ENCODE measurements at regions not wholly inside any gene's neighbourhood (a gene's known extent, or its start where the extent isn't known, plus 50 kb on each side); places are given as distances from the start of the nearest gene placed in this dataset.
A peak's percentile ranks its signal among the peaks of the same experiment; 100 is the strongest.

DNA sequence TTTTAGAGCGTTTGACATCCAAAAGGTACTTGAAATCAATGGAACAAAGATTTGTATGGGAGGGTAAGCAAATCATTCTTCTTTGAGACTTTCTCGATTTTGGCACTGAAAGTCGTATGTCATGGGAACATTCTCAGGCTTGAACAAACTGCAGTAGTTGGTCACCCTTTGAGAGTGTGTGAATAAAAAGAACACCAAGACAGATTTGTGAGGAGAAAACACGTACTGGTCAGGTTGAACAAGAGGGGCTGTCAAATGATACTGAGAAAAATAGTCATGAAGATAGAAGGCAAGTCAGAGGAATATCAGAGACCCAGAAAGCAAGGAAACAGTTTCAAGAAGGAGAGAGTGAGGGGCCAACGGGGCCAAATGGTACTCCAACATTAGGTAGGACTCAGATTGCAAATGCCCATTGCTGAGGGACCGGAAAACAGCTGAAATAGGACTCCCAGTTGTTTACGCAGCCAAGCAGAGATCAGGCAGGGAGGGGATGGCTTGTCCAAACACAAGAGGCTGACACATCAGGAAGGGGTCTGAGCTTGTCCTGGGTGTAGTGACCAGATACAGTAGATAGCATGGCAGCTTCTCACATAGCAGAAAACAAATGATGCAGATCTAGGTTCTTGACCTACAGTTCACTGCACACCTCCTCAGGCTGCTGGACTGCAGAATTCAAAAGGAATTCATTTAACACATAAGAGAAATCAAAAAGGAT lies 74.5 kb upstream of the MYOCD start:
- DNase-seq = no peak

DNA sequence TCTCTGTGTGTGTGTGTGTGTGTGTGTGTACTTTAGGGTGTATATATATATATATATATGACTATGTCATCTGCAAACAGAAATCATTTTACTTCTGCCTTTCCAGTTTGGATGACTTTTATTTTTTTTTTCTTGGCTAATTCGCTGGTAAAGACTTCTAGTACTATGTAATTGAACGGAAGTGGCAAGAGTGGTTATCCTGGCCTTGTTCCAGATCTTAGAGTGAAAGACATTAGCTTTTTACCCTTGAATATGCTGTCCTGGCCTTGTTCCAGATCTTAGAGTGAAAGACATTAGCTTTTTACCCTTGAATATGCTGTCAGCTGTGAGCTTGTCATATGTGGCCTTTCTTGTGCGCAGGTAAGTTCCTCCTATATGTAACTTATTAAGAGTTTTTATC lies 72.7 kb upstream of the MYOCD start:
- no peak for DNase-seq

DNA sequence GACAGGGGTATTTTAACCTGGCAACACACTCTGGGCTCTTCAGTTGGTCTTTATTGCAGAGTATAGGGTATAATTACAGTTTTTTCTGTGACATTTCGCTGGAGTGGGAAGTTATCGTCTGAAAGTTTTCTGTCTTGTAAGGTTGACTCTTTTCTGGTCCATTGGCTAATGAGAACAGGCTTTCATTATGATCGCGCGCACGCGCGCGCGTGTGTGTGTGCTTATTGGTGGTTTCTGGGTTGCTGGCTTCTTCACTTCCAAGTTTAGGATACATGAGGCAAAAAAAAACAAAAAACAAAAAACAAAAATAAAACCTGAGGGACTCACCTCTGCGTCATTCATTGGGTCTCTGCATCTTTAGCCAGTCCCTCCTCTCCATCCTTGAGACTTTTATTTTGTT lies 68.7 kb upstream of the MYOCD start:
- no peak for DNase-seq

DNA sequence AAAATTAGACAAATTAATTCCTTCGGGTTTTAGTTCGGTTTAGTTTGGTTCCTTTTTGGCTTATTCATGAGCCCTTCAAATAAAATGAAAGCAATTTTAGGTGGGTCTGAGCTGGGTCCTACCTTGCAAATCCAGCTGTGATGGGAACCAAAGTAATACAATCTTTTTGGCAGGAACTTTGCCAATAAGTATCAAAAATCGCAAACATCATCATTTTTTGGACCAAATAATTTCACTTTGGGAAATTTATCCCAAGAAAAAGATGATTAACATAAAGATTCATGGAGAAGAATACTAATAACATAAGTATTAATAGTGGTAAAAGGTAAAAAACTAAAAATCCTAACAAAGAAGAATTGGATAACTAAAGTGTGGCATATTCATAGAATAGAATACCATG lies 67.8 kb upstream of the MYOCD start:
- DNase-seq = no peak

DNA sequence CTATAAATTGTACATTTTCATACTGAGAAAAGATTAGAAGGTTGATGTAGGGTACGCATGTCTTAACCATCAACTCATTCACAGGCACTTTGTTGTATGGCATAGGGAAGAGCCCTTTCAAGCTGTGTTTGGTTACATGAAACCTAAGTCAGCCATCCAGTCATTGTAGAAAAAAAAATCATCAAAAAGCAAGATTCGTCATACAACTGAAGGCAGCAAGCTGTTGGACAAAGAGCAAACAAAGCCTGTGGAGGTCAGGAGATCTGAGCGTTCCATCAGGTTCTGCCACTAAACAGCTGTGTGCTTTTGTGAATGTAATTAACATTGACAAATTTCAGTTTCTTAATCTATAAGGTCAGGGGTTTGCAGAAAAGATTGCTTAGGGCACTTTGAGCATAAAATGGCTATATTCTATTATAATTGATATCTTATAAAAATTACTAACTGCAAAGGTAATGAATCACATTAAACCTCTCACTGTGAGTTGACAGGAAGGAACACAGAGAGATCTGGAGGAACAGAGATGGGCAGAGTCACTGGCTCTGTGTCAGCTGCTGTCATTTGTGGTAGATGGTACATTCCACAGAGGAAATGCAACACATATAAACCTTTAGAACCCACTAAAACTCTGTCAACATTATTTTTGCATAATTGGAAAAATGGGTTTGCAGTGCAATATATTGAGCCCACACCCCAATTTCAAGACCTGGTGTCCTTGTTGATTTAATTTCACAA lies 66.3 kb upstream of the MYOCD start:
- DNase-seq = no peak

DNA sequence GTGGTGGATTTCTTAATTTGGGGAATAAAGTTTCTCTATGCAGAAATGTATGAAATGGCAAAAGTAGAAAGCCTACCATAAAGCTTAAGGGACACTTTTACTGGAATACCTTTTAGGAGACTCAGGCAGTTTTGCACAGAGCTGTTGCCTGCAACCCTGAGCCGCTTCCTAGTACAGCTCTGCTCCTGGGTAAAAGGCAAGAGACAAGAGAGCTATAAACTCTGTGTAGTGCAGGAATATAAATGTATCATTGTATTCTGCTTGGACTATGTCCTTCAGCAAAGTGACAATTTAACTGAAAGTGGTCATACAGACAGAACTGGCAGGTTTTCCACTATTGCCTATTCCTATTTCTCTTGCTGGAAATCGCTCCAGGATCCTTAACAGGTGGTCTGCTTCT lies 65.3 kb upstream of the MYOCD start:
- DNase-seq = no peak

DNA sequence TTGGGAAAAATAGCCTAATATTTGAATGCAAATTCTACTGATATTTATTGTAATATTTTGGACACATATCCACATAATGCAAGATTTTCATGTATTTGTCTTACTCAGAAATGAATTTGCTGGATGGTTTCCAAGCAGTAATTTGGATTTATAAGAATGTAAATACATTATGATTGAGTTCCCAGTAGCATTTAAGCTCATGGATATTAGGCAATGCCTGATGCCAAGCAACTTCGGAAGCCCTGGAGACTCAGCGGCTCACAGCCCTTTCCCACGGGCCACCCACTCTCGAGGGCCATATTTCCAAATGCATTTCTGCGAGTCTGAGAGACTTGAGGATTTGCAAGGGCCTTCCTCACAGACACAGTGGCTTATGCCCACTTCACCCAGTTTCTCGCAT lies 62.1 kb upstream of the MYOCD start:
- DNase-seq = no peak

DNA sequence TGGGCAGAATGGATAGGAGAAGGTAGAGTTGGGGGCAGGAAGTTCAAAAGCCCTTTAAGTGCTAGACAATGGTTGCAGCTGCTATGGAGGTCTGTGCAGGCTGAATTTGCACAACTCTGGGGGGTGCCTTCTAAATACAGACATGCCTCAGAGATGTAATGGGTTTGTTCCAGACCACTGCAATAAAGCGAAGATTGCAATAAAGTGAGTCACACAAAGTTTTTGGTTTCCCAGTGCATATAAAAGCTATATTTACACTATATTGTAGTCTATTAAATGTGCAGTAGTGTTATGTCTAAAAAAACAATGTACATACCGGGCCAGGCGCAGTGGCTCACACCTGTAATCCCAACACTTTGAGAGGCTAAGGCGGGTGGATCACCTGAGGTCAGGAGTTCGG lies 60.5 kb upstream of the MYOCD start:
- no peak for DNase-seq

DNA sequence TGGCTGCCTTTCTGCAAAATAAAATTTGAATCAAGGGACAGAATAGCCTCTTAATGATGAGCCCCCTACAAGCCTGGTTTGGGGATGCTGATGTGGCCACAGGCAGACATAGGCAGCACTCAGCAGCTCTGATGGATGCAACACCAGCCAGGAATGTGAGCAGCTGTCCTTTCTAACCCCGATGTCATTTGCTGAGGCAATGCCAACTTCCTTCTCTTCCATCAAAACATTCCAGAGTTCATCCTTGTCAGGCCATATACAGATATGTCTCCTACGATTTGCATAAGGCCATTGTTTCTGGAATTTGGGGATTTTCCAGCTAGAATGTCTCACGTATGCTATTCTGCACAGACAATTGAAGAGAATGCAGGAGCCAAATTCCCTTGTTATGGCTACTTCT lies 52.1 kb upstream of the MYOCD start:
- peak; percentile 7 for DNase-seq
